Sigmoid colon (tissue), 4 donors: ENCODE measurements at regions not wholly inside any gene's neighbourhood (a gene's known extent, or its start where the extent isn't known, plus 50 kb on each side); places are given as distances from the start of the nearest gene placed in this dataset.

ENCODE experiments used
- EP300 ChIP-seq, 4 donors: sonication (generic); formaldehyde crosslinking; IDR thresholded peaks; one replicate each; pipeline ENCODE4 v1.6.1; 2017; ENCODE audit warnings: antibody characterized with exemption in 4 of 4
- POLR2A ChIP-seq, 2 donors: fragments of 450-650 bp; IDR thresholded peaks; one replicate each; pipeline ENCODE4 v1.6.1; 2016; ENCODE audit warnings: antibody characterized with exemption in 2 of 2, mild to moderate bottlenecking in 2 of 2, moderate library complexity in 2 of 2
- POLR2AphosphoS5 ChIP-seq, 4 donors: sonication (generic); formaldehyde crosslinking; IDR thresholded peaks; one replicate each; pipeline ENCODE4 v1.6.1; 2017; ENCODE audit warnings: antibody characterized with exemption in 4 of 4
- TF ChIP-seq, protein P1 (sequence below), 4 experiments: fragments of 450-650 bp in 3 of 4; fragments of 200-600 bp in 1 of 4; IDR thresholded peaks; one replicate each; pipeline ENCODE4 v1.5.1; 2016 to 2019; ENCODE audit warnings: antibody characterized with exemption in 4 of 4, mild to moderate bottlenecking in 3 of 4, moderate library complexity in 2 of 4

DNA sequence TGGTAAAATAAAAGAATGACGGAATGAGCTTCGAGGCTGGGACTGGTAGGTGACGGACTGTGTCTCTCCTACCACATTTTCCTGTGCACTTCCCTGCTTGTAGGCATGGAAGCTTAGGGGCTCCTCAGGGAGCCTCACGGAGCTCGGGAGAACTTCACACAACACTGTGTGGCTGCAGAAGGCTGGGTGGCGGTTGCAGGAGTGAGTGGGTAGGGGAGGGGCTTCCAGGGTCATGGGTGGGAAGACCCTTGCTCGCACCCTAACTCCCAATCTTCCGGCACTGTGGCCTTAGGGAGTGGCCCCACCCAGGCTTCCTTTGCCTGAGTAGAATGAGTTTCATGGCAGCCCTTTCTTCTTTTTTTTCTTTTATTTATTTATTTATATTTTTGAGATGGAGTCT lies 128.6 kb downstream of the INHBB start:
- TF ChIP-seq, protein P1, sequence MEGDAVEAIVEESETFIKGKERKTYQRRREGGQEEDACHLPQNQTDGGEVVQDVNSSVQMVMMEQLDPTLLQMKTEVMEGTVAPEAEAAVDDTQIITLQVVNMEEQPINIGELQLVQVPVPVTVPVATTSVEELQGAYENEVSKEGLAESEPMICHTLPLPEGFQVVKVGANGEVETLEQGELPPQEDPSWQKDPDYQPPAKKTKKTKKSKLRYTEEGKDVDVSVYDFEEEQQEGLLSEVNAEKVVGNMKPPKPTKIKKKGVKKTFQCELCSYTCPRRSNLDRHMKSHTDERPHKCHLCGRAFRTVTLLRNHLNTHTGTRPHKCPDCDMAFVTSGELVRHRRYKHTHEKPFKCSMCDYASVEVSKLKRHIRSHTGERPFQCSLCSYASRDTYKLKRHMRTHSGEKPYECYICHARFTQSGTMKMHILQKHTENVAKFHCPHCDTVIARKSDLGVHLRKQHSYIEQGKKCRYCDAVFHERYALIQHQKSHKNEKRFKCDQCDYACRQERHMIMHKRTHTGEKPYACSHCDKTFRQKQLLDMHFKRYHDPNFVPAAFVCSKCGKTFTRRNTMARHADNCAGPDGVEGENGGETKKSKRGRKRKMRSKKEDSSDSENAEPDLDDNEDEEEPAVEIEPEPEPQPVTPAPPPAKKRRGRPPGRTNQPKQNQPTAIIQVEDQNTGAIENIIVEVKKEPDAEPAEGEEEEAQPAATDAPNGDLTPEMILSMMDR (IDR thresholded peaks at IDR 0.05) = no peak
- TF ChIP-seq POLR2A (IDR thresholded peaks at IDR 0.05) = no peak
- TF ChIP-seq POLR2AphosphoS5 (IDR thresholded peaks at IDR 0.05) = no peak
- TF ChIP-seq EP300 (IDR thresholded peaks at IDR 0.05) = no peak
